Calu3 (cell line): ENCODE measurements at regions not wholly inside any gene's neighbourhood (a gene's known extent, or its start where the extent isn't known, plus 50 kb on each side); places are given as distances from the start of the nearest gene placed in this dataset.
A peak's percentile ranks its signal among the peaks of the same experiment; 100 is the strongest.

Experiments
- BruUV-seq: library from RNA; stranded (reverse); fragments of 400-500 nt; replicated peaks from 2 replicates; lab custom pipeline; 2021; lab: Mats Ljungman, UMichigan
- CTCF ChIA-PET: fragments of 300-600 bp; sonication (Branson Sonifier 250); formaldehyde crosslinking; loops from one replicate; lab custom pipeline; 2022; ENCODE audit warnings: antibody characterized with exemption; lab: Charles Lee
- DNase-seq: peaks from one replicate; pipeline ENCODE4 v3.0.0; 2022
- H3K27ac Mint-ChIP-seq: one replicate; pipeline ENCODE4 v1.8.0; 2022; ENCODE audit warnings: mixed read lengths; ENCODE audit not compliant: unreplicated experiment
- H3K27me3 Mint-ChIP-seq: one replicate; pipeline ENCODE4 v1.8.0; 2022; ENCODE audit warnings: mixed read lengths; ENCODE audit not compliant: unreplicated experiment
- H3K36me3 Mint-ChIP-seq: one replicate; pipeline ENCODE4 v1.8.0; 2022; ENCODE audit warnings: mild to moderate bottlenecking, moderate library complexity, mixed read lengths; ENCODE audit not compliant: insufficient read depth, unreplicated experiment
- H3K4me1 Mint-ChIP-seq: one replicate; pipeline ENCODE4 v1.8.0; 2022; ENCODE audit warnings: mild to moderate bottlenecking, low read depth, mixed read lengths; ENCODE audit not compliant: unreplicated experiment
- H3K4me3 Mint-ChIP-seq: one replicate; pipeline ENCODE4 v1.8.0; 2022; ENCODE audit warnings: mild to moderate bottlenecking, low read depth, moderate library complexity, mixed read lengths; ENCODE audit not compliant: unreplicated experiment
- H3K9me3 Mint-ChIP-seq: one replicate; pipeline ENCODE4 v1.8.0; 2022; ENCODE audit warnings: low read depth, mixed read lengths; ENCODE audit not compliant: unreplicated experiment
- CTCF ChIP-seq: fragments of 200-600 bp; IDR thresholded peaks from one replicate; pipeline ENCODE4 v1.8.0; 2022; ENCODE audit warnings: antibody characterized with exemption; ENCODE audit not compliant: unreplicated experiment
- intact Hi-C: fragments of 100-400 bp; cut with micrococcal nuclease; formaldehyde crosslinking; loops from one replicate; pipeline ENCODE4 v1.10.0; 2022; ENCODE audit not compliant: unreplicated experiment

DNA sequence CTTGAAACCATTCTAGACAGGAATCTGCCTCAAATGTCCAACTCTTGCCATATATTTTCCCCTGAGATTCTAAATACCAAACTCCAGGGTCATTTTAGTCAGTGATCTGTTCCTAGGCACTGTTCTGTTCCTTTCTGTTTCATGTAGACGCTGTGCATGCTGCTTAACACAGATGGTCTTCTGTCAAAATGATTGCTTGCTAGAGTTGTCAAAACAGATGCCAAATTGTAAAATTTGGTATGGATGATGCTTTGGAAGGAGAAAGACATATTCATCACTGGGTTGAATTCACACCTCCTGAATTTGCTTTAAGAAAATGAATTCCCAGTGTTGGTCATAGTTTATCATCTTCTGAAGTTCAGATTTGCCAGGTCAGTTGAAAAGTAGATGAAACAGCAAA, 425.9 kb downstream of the ETS1 start:
- CTCF ChIA-PET, result interaction anchor here (1.5 kb wide), 1 partner anchor 357 kb away, joined by 4 read pairs; no protein-coding TSS in a partner anchor

GRCh38 chr11:128158860-128159259, 428.5 kb downstream of the ETS1 start:
- CTCF ChIA-PET, result interaction anchor here (1.6 kb wide), 1 partner anchor 309 kb away, joined by 4 read pairs; no protein-coding TSS in a partner anchor
- no peak for TF ChIP-seq CTCF

More for the DNA sequence above, 425.9 kb downstream of the ETS1 start:
- Mint-ChIP-seq H3K9me3 (no peaks in the 10 kb centered on the region), H3K4me1 (peaks cover 17% of the 10 kb centered on the region), H3K36me3 (no peaks in the 10 kb centered on the region), H3K4me3 (no peak overlapping the region), H3K27me3 (no peaks in the 10 kb centered on the region), H3K27ac (no peak overlapping the region)
- no peak for TF ChIP-seq CTCF
- BruUV-seq, result no TSS peak
- DNase-seq, result no peak
- intact Hi-C loops, result no loop called here

DNA sequence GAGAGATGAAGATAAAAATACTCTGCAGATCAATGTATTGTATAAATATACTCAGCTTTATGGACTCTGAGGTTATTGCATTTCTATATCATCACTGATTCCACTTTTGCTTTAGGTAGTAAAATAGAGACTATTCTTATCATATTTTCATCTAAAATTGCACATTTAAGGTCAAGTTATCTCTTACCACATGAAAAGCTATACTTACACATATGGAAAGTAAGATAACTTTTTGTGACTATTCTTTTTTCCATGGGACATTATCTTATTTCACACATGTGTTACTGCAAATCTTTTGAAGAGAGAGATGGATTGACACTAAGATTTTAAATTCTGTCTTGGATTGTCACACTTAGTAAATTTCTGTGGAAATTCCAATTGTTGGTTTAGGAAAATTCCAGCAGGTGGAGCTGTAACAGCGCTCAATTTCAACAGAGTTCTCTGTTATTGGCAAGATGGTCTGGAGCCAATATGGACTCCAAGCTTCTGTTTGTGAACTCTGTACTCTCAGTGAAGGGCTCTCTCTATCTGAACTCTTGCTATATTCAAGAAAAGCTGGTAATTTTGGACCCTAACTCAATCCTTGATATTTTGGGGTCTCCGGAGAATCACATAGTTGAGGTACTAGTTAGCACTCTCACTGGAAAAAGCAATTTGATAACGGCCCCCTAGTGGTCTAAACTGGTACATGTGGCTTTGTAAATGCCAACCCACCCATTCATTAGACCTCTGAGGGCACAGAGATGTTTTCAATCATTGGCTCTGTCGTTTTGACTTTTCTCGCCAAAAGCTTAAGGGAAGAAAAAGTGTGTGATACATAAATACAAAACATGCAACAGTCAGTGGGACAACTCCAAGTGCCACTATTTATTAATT, 429.7 kb downstream of the ETS1 start:
- intact Hi-C loops, result loop anchor here (1.0 to 5.0 kb wide), 3 partner anchors 127 to 675 kb away; no protein-coding TSS in a partner anchor
- H3K27me3 Mint-ChIP-seq, result no peaks in the 10 kb centered on the region

More at GRCh38 chr11:128158860-128159259, 428.5 kb downstream of the ETS1 start:
- no peak for DNase-seq
- no peaks in the 10 kb centered on the region for H3K4me1 Mint-ChIP-seq
- intact Hi-C loops, result loop anchor here (1.0 to 5.0 kb wide), 2 partner anchors 471 to 673 kb away; no protein-coding TSS in a partner anchor
- no peaks in the 10 kb centered on the region for H3K36me3 Mint-ChIP-seq
- H3K27ac Mint-ChIP-seq, result no peak overlapping the region
- no TSS peak for BruUV-seq
- no peak overlapping the region for H3K4me3 Mint-ChIP-seq
- H3K9me3 Mint-ChIP-seq, result no peaks in the 10 kb centered on the region
- no peaks in the 10 kb centered on the region for H3K27me3 Mint-ChIP-seq

More for the DNA sequence above, 429.7 kb downstream of the ETS1 start:
- TF ChIP-seq CTCF, result peak; percentile 79
- H3K27ac Mint-ChIP-seq, result no peak overlapping the region
- H3K4me1 Mint-ChIP-seq, result no peaks in the 10 kb centered on the region
- H3K9me3 Mint-ChIP-seq, result no peaks in the 10 kb centered on the region
- no TSS peak for BruUV-seq
- H3K36me3 Mint-ChIP-seq, result no peaks in the 10 kb centered on the region
- no peak overlapping the region for H3K4me3 Mint-ChIP-seq
- CTCF ChIA-PET, result interaction anchor here (0.6 to 1.6 kb wide), 12 partner anchors 10 to 673 kb away, joined by 3 to 12 read pairs (median 5); no protein-coding TSS in a partner anchor
- DNase-seq, result peak; percentile 57
